HG03342 (cell line): ENCODE measurements at regions not wholly inside any gene's neighbourhood (a gene's known extent, or its start where the extent isn't known, plus 50 kb on each side); places are given as distances from the start of the nearest gene placed in this dataset.
"Not testable (repeated sequence)": the region's sequence is repeated elsewhere in the genome, so short reads cannot be mapped to it uniquely, and the experiment has no call there.

Experiments
- ATAC-seq: cut with Tn5 transposase; IDR thresholded peaks from one replicate; pipeline ENCODE4 v1.9.1; 2021; ENCODE audit warnings: mild to moderate bottlenecking, moderate library complexity; ENCODE audit not compliant: unreplicated experiment

GRCh38 chrX:53883196-53883595, 161.1 kb downstream of the PHF8 start:
- ATAC-seq, result no peak

DNA sequence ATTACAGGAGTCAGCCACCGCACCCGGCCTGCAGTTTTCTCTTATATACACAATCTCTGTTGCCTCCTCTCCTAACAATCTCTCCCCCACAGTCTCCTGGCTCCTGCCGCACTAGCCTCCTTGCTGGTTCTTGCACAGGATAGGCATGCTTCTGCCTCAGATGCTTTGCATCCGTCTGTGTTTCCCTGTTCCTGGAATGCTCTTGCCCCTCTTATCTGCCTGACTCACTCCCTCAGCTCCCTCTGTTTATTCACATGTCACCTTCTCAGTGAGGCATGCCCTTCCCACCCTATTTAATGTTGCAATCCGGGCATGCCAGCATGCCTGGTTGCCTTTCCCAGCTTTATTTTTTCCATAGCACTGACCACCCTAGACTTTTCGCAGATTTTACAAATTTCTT, 161.9 kb downstream of the PHF8 start:
- no peak for ATAC-seq

GRCh38 chrX:53880786-53881185, 163.5 kb downstream of the PHF8 start:
- not testable (repeated sequence) for ATAC-seq

- ATAC-seq, result no peak
These were observed 173.4 kb upstream of the HUWE1 start for GRCh38 chrX:53859890-53860289.

- ATAC-seq, result peak; percentile 76
These were observed 145.4 kb upstream of the HUWE1 start for GRCh38 chrX:53831662-53832635.

DNA sequence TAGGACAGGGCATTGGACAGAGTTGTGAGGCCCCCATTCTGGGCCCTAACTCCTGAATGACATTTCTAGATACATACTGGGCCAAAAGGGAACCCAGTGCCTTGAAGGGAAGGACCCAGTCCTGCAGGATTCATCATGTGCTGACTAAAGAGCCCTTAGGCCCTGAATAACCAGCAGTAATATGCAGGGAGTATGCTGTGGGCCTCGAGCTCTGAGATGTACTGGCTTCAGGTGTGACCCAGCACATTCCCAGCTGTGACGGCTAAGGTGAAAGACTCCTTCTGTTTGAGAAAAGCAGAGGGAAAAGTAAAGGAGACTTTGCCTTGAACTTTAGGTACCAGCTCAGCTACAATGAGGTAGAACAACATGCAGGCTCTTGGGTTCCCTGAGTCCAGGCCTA, 138.2 kb upstream of the HUWE1 start:
- ATAC-seq, result no peak

GRCh38 chrX:53818115-53818514, 131.6 kb upstream of the HUWE1 start:
- ATAC-seq, result not testable (repeated sequence)

- no peak for ATAC-seq
These were observed 131.0 kb upstream of the HUWE1 start for GRCh38 chrX:53817548-53817947.

DNA sequence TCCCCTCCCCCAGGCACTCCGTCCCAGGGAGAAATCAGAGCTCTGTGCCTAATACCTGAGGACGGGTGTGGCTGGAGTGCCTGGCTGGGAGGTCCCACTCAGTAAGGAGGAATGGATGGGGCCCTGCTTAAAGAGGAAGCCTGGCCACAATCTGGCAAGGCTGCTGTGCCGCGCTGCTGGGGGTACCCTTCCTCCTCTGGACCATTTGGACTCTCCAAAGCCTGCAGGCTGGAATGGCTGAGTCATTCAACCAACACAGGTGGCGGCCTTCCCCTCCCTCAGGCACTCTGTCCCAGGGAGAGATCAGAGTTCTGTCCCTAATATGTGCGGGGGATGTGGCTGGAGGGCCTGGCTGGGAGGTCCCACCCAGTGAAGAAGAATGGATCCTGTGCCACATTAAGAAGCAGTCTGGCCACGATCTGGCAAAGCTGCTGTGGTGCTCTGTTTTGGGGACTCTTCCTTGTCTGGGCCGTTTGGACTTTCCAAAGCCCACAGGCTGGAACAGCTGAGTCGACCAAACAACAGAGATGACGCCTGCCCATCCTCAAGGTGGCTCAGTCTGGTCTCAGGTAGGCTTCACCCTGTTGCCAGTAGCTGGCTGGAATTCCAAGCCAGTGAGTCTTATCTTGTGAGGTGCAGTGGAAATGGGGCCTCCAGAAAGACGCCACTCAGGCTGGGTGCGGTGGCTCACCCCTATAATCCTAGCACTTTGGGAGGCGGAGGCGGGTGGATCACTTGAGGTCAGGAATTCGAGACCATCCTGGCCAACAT, 127.3 kb upstream of the HUWE1 start:
- ATAC-seq, result no peak

DNA sequence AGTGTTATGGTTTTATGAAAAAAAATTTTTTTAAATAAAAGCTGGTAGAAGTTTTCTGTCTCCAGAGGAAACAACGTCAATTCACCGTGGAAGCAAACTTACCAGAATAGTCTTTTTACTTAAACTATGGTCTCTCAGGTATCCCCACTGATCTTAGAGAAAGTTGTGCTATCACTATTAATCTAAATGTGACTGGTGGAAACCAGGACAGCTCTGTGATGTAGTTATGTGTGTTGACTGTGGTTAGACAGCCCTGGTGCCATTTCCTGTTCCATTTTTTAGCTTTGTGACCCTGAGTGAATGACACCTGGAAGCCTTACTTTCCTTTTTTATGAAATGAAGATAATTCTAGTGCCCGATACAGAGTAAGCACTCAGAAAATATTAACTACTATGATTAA, 111.8 kb upstream of the HUWE1 start:
- ATAC-seq, result no peak

GRCh38 chrX:53795576-53795975, 109.1 kb upstream of the HUWE1 start:
- no peak for ATAC-seq

- no peak for ATAC-seq
These were observed 107.7 kb upstream of the HUWE1 start for GRCh38 chrX:53794181-53794580.

DNA sequence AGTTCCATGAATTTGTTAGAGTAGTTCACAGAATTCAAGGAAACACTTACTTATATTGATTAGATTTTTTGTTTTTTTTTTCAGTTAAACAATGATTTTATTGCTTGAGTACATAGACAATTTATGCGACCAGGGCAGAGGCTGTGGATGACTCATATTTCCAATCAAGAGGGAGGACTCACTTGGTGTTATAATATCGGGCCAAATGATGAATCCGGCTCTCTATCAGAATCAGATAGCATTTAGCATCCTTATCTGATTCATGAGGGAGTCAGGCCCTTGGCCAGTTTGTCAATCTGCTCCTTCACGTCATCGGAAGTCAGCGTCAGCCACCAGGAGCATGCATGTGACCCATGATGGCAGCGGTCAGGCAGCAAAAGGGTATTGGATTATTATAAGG, 82.3 kb upstream of the HUWE1 start:
- no peak for ATAC-seq

GRCh38 chrX:53768451-53768850, 81.9 kb upstream of the HUWE1 start:
- no peak for ATAC-seq

DNA sequence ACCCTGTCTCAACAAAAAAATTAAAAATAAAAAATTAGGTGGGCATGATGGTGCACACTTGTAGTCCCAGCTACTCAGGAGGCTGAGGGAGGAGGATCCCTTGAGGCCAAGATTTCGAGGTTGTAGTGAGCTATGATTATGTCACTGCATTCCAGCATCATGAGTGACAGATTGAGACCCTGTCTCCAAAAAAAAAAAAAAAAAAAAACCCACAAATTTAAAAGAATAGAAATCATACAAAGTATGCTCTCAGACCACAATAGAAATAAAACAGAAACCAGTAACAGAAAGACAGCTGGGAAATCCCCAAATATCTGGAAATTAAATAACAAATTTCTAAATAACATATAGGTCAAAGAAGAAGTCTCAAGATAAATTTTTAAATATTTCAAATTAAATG, 81.0 kb upstream of the HUWE1 start:
- ATAC-seq, result no peak

GRCh38 chrX:53757181-53757580, 70.7 kb upstream of the HUWE1 start:
- ATAC-seq, result not testable (repeated sequence)

- no peak for ATAC-seq
These were observed 60.2 kb upstream of the HUWE1 start for GRCh38 chrX:53746718-53747117.

DNA sequence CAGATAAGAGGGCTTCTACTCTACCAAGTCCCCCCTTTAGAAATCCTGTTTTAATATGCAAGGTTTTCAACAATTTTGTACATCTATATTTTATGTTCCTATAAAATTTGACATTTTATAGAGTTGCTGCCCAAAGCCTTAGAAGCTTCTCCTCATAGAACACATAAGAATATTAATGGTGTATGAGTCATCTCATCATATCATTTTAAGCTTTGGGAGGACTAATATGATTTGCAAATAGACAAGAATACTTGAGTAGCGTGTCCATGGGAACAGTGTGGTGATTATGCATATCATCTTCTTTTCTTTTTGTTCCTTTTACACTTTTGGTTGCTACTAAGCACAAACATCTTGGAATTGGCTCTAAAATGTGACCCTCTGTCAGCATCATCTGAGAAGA, 56.7 kb upstream of the HUWE1 start:
- no peak for ATAC-seq

DNA sequence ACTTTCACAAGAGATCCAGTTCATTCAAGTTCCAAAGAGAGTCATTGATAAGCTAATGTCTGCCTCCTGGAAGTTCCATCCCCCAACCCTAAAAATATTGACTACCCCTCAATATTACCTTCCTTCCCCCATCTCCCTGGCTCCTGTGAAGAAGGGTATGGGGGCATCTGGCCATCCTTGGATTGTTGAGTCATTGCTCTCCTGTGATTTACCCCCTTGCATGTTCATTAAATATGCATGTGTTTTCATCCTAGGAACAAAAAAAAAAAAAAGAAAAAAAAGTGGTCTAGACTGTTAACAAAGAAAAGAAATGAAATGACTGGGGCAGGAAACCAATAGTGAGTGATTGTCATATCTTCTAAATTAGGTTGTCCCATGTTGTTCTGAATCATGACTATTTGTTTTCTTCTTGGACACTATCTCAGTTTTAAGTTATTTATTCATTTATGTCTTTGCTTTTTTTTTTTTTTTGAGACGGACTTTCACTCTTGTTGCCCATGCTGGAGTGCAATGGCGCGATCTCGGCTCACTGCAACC, 51.9 kb upstream of the HUWE1 start:
- no peak for ATAC-seq
